DOHH2 (cell line): ENCODE measurements at regions not wholly inside any gene's neighbourhood (a gene's known extent, or its start where the extent isn't known, plus 50 kb on each side); places are given as distances from the start of the nearest gene placed in this dataset.

Source experiments
- EZH2phosphoT487 ChIP-seq: fragments of 200-600 bp; sonication (generic); IDR thresholded peaks from 2 replicates; pipeline ENCODE4 v1.6.1; 2017; ENCODE audit warnings: borderline replicate concordance, mild to moderate bottlenecking, antibody characterized with exemption, low read length, moderate library complexity, mixed read lengths
- TF ChIP-seq, protein P1 (sequence below): fragments of 200-600 bp; sonication (generic); IDR thresholded peaks from one replicate; pipeline ENCODE4 v1.5.1; 2014; ENCODE audit warnings: antibody characterized with exemption, mild to moderate bottlenecking, low read depth, low read length; ENCODE audit not compliant: poor library complexity, severe bottlenecking

DNA sequence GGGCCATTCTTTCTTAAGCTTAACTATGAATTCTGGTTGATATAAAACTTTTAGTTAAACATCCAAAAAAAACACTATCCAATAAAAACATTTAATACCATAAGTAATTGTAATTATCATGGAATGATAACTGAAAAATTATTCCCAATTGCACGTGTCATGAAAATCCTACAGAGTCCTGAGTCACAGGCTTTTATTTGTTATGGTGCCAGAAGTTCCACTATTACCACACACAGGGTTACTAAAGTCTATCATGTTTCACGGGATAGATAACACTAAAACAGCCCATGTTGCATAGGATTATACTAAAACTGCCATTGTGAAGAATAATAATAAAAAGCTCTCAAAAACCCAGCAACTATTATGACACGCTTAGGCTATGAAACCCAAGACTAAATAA, 1381.8 kb downstream of the EFNA5 start:
- TF ChIP-seq, protein P1, sequence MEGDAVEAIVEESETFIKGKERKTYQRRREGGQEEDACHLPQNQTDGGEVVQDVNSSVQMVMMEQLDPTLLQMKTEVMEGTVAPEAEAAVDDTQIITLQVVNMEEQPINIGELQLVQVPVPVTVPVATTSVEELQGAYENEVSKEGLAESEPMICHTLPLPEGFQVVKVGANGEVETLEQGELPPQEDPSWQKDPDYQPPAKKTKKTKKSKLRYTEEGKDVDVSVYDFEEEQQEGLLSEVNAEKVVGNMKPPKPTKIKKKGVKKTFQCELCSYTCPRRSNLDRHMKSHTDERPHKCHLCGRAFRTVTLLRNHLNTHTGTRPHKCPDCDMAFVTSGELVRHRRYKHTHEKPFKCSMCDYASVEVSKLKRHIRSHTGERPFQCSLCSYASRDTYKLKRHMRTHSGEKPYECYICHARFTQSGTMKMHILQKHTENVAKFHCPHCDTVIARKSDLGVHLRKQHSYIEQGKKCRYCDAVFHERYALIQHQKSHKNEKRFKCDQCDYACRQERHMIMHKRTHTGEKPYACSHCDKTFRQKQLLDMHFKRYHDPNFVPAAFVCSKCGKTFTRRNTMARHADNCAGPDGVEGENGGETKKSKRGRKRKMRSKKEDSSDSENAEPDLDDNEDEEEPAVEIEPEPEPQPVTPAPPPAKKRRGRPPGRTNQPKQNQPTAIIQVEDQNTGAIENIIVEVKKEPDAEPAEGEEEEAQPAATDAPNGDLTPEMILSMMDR = no peak
- no peak for TF ChIP-seq EZH2phosphoT487
